H9 (cell line): ENCODE measurements at regions not wholly inside any gene's neighbourhood (a gene's known extent, or its start where the extent isn't known, plus 50 kb on each side); places are given as distances from the start of the nearest gene placed in this dataset.

Experiments
- DNase-seq: peaks from one replicate; pipeline ENCODE4 v3.0.0-alpha.2; 2017
- H2AFZ ChIP-seq: one replicate; pipeline ENCODE4 v1.6.1; 2013; ENCODE audit warnings: mild to moderate bottlenecking, low read length, control low read depth, moderate library complexity
- H2AK5ac ChIP-seq: 2 replicates; pipeline ENCODE4 v1.6.1; 2013; ENCODE audit warnings: low read length, control low read depth, mixed read lengths; ENCODE audit not compliant: insufficient read length
- H2BK120ac ChIP-seq: one replicate; pipeline ENCODE4 v1.6.1; 2013; ENCODE audit warnings: low read depth, mild to moderate bottlenecking, low read length, control low read depth, inconsistent platforms; ENCODE audit not compliant: poor library complexity, severe bottlenecking
- H2BK12ac ChIP-seq: 2 replicates; pipeline ENCODE4 v1.6.1; 2013; ENCODE audit warnings: low read length, control low read depth, mixed read lengths, low read depth; ENCODE audit not compliant: insufficient read length
- H2BK15ac ChIP-seq: 2 replicates; pipeline ENCODE4 v1.6.1; 2013; ENCODE audit warnings: low read depth, low read length, control low read depth
- H2BK20ac ChIP-seq: one replicate; pipeline ENCODE4 v1.6.1; 2013; ENCODE audit warnings: low read depth, mild to moderate bottlenecking, low read length, control low read depth, inconsistent platforms; ENCODE audit not compliant: poor library complexity, severe bottlenecking
- H2BK5ac ChIP-seq: 2 replicates; pipeline ENCODE4 v1.6.1; 2013; ENCODE audit warnings: low read length, control low read depth, mixed read lengths; ENCODE audit not compliant: insufficient read length
- H3K14ac ChIP-seq: 2 replicates; pipeline ENCODE4 v1.6.1; 2013; ENCODE audit warnings: low read length, control low read depth; ENCODE audit not compliant: insufficient read depth
- H3K18ac ChIP-seq: 2 replicates; pipeline ENCODE4 v1.6.1; 2013; ENCODE audit warnings: low read depth, mild to moderate bottlenecking, mixed read lengths, low read length, control low read depth; ENCODE audit not compliant: insufficient read length
- H3K23ac ChIP-seq: 2 replicates; pipeline ENCODE4 v1.6.1; 2013; ENCODE audit warnings: low read length, control low read depth, mixed read lengths, low read depth; ENCODE audit not compliant: insufficient read length
- H3K23me2 ChIP-seq: 2 replicates; pipeline ENCODE4 v1.6.1; 2013; ENCODE audit warnings: low read depth, mild to moderate bottlenecking, mixed read lengths, low read length, control low read depth; ENCODE audit not compliant: insufficient read length, poor library complexity, severe bottlenecking
- H3K27ac ChIP-seq: 2 replicates; pipeline ENCODE4 v1.5.1; 2013; ENCODE audit warnings: low read length, control low read depth, mixed read lengths, low read depth; ENCODE audit not compliant: insufficient read length
- H3K27me3 ChIP-seq: 2 replicates; pipeline ENCODE4 v1.6.1; 2013; ENCODE audit warnings: low read length, control low read depth, inconsistent platforms; ENCODE audit not compliant: insufficient read depth
- H3K4ac ChIP-seq: 2 replicates; pipeline ENCODE4 v1.6.1; 2013; ENCODE audit warnings: low read depth, mild to moderate bottlenecking, control low read depth, inconsistent platforms, low read length, moderate library complexity
- H3K4me1 ChIP-seq: 2 replicates; pipeline ENCODE4 v1.6.1; 2013; ENCODE audit warnings: low read length, control low read depth, inconsistent platforms; ENCODE audit not compliant: insufficient read depth
- H3K4me2 ChIP-seq: 2 replicates; pipeline ENCODE4 v1.6.1; 2013; ENCODE audit warnings: low read length, control low read depth, mixed read lengths; ENCODE audit not compliant: insufficient read length, insufficient read depth
- H3K56ac ChIP-seq: 2 replicates; pipeline ENCODE4 v1.6.1; 2013; ENCODE audit warnings: low read depth, mild to moderate bottlenecking, mixed read lengths, low read length, control low read depth; ENCODE audit not compliant: insufficient read length
- H3K79me1 ChIP-seq: 2 replicates; pipeline ENCODE4 v1.6.1; 2013; ENCODE audit warnings: low read depth, mild to moderate bottlenecking, moderate library complexity, low read length, control low read depth, inconsistent platforms; ENCODE audit not compliant: insufficient read depth, poor library complexity, severe bottlenecking
- H3K79me2 ChIP-seq: 2 replicates; pipeline ENCODE4 v1.6.1; 2013; ENCODE audit warnings: low read length, control low read depth, inconsistent platforms; ENCODE audit not compliant: insufficient read depth
- H3K9ac ChIP-seq: 2 replicates; pipeline ENCODE4 v1.6.1; 2013; ENCODE audit warnings: low read length, control low read depth, mixed read lengths; ENCODE audit not compliant: insufficient read length; ENCODE audit errors: extremely low read depth
- H3K9me3 ChIP-seq: one replicate; pipeline ENCODE4 v1.6.1; 2013; ENCODE audit warnings: low read depth, low read length, inconsistent platforms; ENCODE audit not compliant: control insufficient read depth
- H3T11ph ChIP-seq: one replicate; pipeline ENCODE4 v1.6.1; 2013; ENCODE audit warnings: mild to moderate bottlenecking, low read length, control low read depth, inconsistent platforms
- H4K20me1 ChIP-seq: one replicate; pipeline ENCODE4 v1.6.1; 2013; ENCODE audit not compliant: control insufficient read depth, insufficient read length, insufficient read depth
- H4K5ac ChIP-seq: 2 replicates; pipeline ENCODE4 v1.6.1; 2013; ENCODE audit warnings: low read depth, mild to moderate bottlenecking, mixed read lengths, low read length, control low read depth; ENCODE audit not compliant: insufficient read length
- H4K8ac ChIP-seq: replicated peaks from 2 replicates; pipeline ENCODE4 v1.6.1; 2013; ENCODE audit warnings: low read length, control low read depth, mixed read lengths, low read depth; ENCODE audit not compliant: insufficient read length
- H4K91ac ChIP-seq: 2 replicates; pipeline ENCODE4 v1.6.1; 2013; ENCODE audit warnings: low read depth, mild to moderate bottlenecking, moderate library complexity, mixed read lengths, low read length, control low read depth; ENCODE audit not compliant: insufficient read length
- H3K27ac Mint-ChIP-seq, 3 experiments: 2 replicates in 2 of 3; 3 replicates in 1 of 3; pipeline ENCODE4 v1.8.0; 2020 to 2021; ENCODE audit warnings: mixed read lengths in 3 of 3, mild to moderate bottlenecking in 1 of 3, moderate library complexity in 1 of 3
- H3K27me3 Mint-ChIP-seq: 2 replicates; pipeline ENCODE4 v1.8.0; 2021; ENCODE audit warnings: low read depth, mild to moderate bottlenecking, moderate library complexity, mixed read lengths
- H3K36me3 Mint-ChIP-seq, 3 experiments: 2 replicates in 2 of 3; 3 replicates in 1 of 3; pipeline ENCODE4 v1.8.0; 2020 to 2021; ENCODE audit warnings: low read depth in 3 of 3, mixed read lengths in 3 of 3; ENCODE audit not compliant: insufficient read depth in 1 of 3
- H3K4me1 Mint-ChIP-seq, 2 experiments: 2 replicates each; pipeline ENCODE4 v1.8.0; 2020; ENCODE audit warnings: mixed read lengths in 2 of 2
- H3K4me3 Mint-ChIP-seq, 2 experiments: 2 replicates in 1 of 2; 3 replicates in 1 of 2; pipeline ENCODE4 v1.8.0; 2020 to 2021; ENCODE audit warnings: mild to moderate bottlenecking in 2 of 2, mixed read lengths in 2 of 2, moderate library complexity in 1 of 2
- H3K9me3 Mint-ChIP-seq, 2 experiments: 2 replicates in 1 of 2; 3 replicates in 1 of 2; pipeline ENCODE4 v1.8.0; 2020; ENCODE audit warnings: mild to moderate bottlenecking in 2 of 2, mixed read lengths in 2 of 2, moderate library complexity in 1 of 2
- CTCF ChIP-seq: fragments of 200-600 bp; sonication (generic); conservative IDR thresholded peaks from 3 replicates; pipeline ENCODE4 v1.8.0; 2021; ENCODE audit warnings: antibody characterized with exemption, mild to moderate bottlenecking
- WGBS: extraction: QIAGEN DNeasy Blood & Tissue Kit; methylation state at CpG from one replicate; pipeline ENCODE4 v1.1.7; 2013; ENCODE audit warnings: missing lambda C conversion rate, low lambda C conversion rate, mixed read lengths; ENCODE audit not compliant: insufficient read length; ENCODE audit errors: extremely low coverage; 5-methylcytosine and 5-hydroxymethylcytosine counted together

- Histone ChIP-seq H4K5ac (no peak overlapping the region), H3K79me1 (no peaks in the 10 kb centered on the region), H4K91ac (no peak overlapping the region), H2BK12ac (no peak overlapping the region), H3T11ph (no peak overlapping the region), H3K4me1 (no peaks in the 10 kb centered on the region), H3K4me2 (no peak overlapping the region), H2BK20ac (no peak overlapping the region), H3K23ac (no peak overlapping the region), H3K27me3 (no peaks in the 10 kb centered on the region), H3K79me2 (no peaks in the 10 kb centered on the region), H3K9me3 (no peaks in the 10 kb centered on the region), H2BK5ac (no peak overlapping the region), H2BK15ac (no peak overlapping the region), H3K56ac (no peak overlapping the region), H3K18ac (no peak overlapping the region), H2BK120ac (no peak overlapping the region), H2AFZ (no peak overlapping the region), H3K4ac (no peak overlapping the region), H2AK5ac (no peak overlapping the region), H4K8ac (no peak overlapping the region), H3K23me2 (no peaks in the 10 kb centered on the region), H3K9ac (no peak overlapping the region), H3K14ac (no peak overlapping the region), H4K20me1 (no peaks in the 10 kb centered on the region), H3K27ac (no peak overlapping the region)
- H3K27ac Mint-ChIP-seq = no peak overlapping the region
- no peaks in the 10 kb centered on the region for H3K27me3 Mint-ChIP-seq
- no CpG with 5 or more reads among the region's 8 CpGs for WGBS
- H3K4me3 Mint-ChIP-seq = no peak overlapping the region
- H3K9me3 Mint-ChIP-seq = peaks cover 9 to 11% of the 10 kb centered on the region in 2 experiments
- peaks cover 3 to 13% (median 4%) of the 10 kb centered on the region in 3 experiments; a peak in 6 of 7 replicates for H3K36me3 Mint-ChIP-seq
- H3K4me1 Mint-ChIP-seq = peaks cover 9 to 12% of the 10 kb centered on the region in 2 experiments
- DNase-seq = peak; percentile 66
- peak; percentile 35; the same call in 2 of the 3 replicates for TF ChIP-seq CTCF
Measured at GRCh38 chr2:122988395-122989221, 1036.5 kb upstream of the CNTNAP5 start.
